IPS DF 4.7 (cell line): ENCODE measurements at regions not wholly inside any gene's neighbourhood (a gene's known extent, or its start where the extent isn't known, plus 50 kb on each side); places are given as distances from the start of the nearest gene placed in this dataset.
"Not testable (repeated sequence)": the region's sequence is repeated elsewhere in the genome, so short reads cannot be mapped to it uniquely, and the experiment has no call there.

ENCODE experiments used
- DNase-seq: peaks from one replicate; pipeline ENCODE4 v3.0.0-alpha.2; 2013; ENCODE audit warnings: low spot score; ENCODE audit errors: extremely low read depth

DNA sequence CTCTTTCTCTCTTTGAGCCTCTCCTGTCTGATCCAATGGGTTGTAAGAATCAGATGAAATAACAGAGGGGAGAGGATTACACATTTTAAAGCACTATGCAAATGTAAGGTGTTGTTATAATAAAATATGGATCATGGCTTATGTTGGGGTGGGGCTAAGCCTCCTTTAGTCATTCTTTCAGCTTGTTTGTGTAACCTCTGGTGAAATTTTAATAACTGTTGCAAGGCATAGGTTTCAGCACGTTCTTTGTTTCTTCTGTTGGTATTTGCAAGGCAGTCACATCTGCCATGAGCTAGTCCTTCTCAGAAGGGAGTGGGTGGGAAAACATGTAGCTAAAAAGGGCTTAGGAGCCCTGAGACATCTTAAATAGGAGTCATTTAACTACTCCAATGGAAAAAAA is 74.8 kb upstream of the FRMD6 start:
- no peak for DNase-seq

DNA sequence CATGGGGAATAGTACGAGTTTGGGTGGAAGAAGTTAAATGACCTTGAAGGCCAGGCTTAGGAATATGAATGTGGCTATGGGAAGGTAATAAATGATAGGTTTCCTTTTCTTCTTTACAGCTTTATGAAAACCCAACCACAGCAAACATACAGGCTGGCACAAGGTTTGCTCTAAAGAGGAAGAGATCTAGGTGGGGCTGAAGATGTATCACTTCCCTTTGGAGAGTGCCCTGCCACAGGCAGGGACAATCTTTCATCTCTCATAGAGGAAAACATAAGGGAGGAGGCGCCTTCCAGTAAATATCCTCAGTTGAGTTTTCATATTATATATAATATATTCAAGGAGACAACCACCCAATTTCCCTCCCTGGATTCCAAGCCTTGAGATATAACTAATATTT is 72.9 kb upstream of the FRMD6 start:
- no peak for DNase-seq

DNA sequence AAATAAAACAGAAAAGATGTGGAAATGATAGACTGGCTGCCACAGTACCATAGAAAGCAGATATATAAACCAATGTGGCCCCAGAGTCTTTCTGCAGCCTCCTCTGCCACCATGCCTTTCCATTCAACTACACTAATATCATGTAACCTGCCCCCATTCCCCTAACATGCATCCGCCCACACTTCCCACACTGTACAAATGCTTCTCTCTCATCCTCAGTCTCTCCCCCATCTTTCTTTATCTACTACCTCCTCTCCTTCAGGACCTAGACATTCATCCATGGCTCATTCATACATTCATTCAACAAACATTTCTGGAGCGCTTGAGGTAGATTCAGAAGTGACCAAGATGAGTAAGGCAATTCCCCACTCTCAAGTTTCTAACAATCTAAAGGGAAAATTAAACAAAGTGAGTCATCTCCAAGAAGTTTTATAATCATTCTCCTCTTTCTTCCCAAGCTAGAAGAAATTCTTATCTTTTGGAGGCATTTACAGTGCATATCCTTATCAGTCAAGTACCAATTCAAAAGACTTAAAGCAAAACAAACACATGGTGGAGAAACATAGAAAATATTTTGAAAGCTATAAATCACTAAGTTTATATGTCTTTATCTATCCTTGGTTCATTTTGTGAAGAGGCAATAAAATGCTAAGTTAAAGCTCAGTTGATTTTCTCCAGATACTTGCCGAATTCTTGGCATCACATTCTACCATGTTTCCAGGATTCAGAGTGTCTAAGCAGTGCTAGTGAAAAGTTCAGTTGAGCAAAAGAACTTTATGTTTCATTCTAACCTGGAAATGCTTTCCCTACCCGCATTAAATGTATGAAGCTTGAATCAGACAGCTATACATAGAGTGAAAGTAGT is 70.5 kb upstream of the FRMD6 start:
- DNase-seq, result no peak

DNA sequence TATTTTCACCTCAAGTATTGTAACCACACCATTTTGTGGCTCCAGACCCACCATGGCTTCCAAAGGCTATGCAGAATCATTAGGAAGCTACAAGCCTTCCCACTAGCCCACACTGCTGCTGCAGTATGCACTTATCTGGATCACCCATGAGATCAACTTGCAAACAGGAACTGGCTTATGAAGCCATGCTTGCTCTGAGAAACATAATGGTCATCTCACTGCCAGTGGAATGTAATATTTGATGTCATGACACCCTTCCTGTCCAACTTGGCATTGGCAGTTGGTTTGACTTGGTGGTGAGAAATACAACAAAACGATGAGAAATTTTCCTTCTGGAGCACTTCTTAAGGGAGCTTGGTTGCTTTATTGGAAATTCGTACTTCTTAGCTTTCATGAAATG is 69.3 kb upstream of the FRMD6 start:
- no peak for DNase-seq

DNA sequence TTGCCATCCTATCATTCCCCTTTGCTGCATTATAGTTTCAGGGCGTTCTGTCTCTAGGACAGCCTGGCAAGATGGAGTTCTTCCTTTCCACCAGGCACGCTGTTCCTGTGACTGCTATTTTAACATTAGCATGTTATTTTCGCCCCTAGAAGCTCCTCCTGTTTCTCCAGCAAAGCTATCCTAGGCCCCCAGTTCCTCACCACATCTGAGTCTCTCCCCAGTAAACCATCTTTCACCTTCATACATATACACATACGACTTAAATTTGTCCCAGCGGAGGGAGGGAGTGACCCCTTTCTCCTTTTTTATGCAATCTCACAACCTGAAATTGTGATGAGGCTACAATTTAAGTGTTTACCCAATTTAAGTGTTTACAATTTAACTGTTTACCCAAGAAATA is 66.7 kb upstream of the FRMD6 start:
- no peak for DNase-seq

DNA sequence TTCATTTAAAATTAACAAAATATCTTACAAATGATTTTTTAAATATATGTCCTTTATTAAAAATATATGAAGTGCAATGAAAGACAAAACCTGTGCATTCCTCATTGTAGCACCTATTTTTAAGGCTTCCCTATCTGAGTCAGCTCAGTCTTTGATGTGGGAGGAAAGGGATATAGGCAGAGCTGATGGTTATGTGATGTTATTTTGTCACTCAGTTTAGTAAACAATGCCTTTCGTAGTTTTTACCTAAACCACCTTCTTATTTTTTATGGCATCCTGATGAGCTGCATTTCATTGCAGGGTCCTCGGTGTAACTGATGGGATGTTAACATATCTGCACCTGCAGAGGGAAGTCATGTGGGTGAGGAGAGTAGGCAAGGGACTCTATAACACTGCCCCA is 58.9 kb upstream of the FRMD6 start:
- DNase-seq, result no peak

DNA sequence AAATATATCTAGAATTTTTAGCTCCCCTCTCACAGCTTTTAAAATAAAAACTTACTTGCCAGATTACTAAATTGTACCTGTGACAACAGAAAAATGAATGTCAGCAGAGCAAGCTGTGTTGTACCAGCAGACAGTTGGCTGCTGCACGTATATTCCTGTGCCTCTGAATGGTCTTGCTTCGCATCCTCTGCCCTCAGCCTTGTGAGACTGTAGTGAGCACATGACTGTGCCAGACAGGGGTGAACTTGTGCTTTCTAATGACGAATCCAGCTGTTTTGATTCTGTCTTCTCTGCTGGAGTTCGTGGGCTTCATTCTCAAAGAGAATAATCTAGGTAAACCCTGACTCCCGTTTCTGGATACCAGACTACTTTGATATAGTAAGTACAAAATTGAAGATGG is 58.3 kb upstream of the FRMD6 start:
- no peak for DNase-seq

DNA sequence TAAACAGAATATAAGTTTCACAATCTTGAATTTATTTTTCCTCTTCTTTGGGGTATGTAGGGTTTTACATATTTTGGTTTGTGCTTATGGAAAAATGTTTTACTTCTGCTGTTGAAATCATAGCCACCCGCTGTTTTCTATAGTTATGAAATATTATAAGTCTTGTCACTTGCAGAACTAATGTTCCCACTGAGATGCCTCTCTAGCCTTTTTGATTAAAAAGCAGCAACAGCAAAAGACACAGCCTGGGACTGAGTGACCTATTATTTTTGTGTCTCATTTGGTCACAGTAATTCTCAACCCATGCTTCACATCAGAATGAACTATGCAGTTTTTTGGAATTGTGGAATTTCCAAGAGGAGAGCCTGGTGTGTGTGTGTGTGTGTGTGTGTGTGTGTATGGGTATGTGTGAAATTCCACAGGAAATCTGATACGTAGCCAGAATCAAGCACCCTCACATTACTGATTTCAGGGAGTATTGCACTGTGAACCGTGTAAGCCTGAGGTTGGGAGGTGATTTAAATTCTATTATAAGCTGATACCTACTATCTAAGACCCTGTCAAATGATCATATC is 55.7 kb upstream of the FRMD6 start:
- no peak for DNase-seq

DNA sequence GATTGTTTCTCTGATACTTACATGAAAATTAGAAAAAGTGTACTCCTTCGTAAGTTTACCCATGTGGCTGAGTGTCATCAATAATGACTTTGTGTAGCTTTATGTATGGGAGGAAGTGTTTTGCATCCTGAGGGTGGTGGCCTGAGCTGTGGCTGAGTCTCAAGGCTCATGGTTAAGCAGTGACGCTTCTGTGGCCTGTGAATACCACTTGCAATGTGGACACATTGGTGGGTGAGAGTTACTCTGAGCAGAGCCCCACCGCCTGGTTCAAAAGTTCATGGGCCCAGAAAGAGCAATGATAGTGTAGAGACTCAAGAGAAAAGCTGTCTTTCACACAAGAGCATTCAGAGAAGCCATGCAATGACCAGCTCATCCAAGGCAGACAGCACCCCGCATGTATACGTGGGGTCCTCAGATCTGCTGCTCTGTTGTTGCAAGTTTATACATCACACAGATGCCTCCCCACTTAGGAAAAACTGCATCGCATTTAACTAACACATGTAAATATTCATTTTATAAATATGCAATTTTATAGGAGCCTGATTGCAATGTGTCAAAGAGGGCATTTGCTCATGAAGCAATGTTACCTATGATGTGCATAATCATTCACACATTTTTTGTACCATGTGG is 55.1 kb upstream of the FRMD6 start:
- DNase-seq, result no peak

DNA sequence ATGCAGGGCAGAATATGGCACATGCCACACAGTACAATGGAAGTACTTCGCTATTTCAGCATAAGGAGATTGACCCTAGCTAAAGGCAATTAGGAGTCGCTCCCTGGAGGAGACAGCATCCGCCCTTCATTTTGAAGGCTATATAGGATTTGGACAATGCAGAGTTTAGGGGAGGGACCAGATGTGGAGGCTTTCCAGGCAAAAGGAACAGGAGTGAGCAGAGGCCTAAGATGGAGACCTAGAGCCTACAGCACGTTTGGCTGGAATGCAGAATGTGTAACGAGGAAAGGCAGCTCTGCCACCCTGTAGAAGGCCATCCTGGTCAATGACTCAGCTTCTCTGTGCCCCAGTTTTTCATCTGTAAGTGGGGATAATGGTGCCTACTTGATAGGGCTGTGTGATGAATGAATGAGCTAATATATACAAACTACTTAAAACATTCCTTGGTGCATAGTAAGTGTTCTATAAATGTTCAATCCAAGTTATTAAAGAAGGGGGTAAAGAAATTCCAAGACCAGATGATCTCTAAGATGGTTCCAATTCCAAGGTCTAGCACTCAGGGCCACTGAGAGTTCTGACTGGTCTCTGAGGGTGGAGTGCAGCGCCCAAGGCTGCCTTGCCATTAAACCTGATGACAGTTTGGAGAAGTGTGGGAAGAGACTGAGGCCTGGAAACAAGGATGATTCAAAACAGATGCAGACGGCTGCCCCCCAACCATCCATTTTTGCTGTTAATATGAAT is 54.3 kb upstream of the FRMD6 start:
- no peak for DNase-seq

DNA sequence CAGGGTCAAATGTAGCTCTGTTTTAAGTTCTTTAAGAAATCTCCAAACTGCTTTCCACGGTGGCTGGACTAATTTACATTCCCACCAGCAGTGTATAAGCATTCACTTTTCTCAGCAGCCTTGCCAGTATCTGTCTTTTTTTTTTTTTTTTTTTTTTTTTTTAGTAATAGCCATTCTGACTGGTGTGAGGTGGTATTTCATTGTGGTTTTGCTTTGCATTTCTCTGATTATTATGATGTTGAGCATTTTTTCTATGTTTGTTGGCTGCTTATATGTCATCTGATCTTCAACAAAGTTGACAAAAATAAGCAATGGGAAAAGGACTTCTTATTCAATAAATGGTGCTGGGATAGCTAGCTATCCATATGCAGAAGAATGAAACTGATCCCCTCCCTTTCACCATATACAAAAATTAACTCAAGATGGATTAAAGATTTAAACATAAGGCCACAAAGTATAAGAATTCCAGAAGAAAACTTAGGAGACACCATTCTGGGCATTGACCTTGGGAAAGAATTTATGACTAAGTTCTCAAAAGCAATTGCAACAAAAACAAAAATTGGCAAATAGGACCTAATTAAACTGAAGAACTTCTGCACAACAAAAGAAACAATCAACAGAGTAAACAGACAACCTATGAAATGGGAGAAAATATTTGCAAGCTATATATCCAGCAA is 52.6 kb upstream of the FRMD6 start:
- not testable (repeated sequence) for DNase-seq

DNA sequence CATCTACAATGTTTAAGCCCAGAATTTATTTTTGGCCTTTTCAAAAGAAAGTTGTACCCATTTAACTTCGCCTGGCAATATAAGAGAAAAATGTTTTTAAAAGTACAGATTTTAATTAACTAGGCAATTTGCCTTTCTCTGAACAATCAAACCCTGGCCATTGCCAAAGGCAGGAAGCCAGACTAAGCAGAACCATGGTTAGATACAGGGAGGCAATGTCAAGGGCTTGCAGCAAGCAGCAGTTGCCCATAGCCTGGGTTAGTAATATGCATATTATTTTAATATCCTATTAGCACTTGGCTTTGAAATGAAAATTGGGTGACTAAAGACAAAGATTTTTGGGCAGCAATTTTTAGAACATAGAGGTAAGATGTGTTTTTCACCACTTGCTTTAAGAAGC is 51.1 kb upstream of the FRMD6 start:
- no peak for DNase-seq
